WTC11 (cell line): ENCODE measurements at regions not wholly inside any gene's neighbourhood (a gene's known extent, or its start where the extent isn't known, plus 50 kb on each side); places are given as distances from the start of the nearest gene placed in this dataset.

ENCODE experiments used
- ATAC-seq: fragments of 200-7000 bp; cut with Tn5 transposase; 2 replicates; pipeline ENCODE4 v1.10.0; 2021; ENCODE audit warnings: mild to moderate bottlenecking, moderate library complexity
- CTCF ChIA-PET: fragments of 300-600 bp; sonication (Branson Sonifier 250); formaldehyde crosslinking; loops from one replicate; lab custom pipeline; 2021; ENCODE audit warnings: antibody characterized with exemption; lab: Charles Lee
- POLR2A ChIA-PET: fragments of 350-600 bp; sonication (Branson Sonifier 250); formaldehyde crosslinking; loops from one replicate; lab custom pipeline; 2021; ENCODE audit warnings: antibody characterized with exemption; lab: Charles Lee
- DNase-seq: peaks from one replicate; pipeline ENCODE4 v3.0.0; 2021; ENCODE audit warnings: low spot score
- H3K27ac Mint-ChIP-seq: 2 replicates; pipeline ENCODE4 v1.8.0; 2021; ENCODE audit warnings: mixed read lengths
- H3K27me3 Mint-ChIP-seq: 2 replicates; pipeline ENCODE4 v1.8.0; 2021; ENCODE audit warnings: low read depth, mild to moderate bottlenecking, moderate library complexity, mixed read lengths
- H3K36me3 Mint-ChIP-seq: 2 replicates; pipeline ENCODE4 v1.8.0; 2021; ENCODE audit warnings: mixed read lengths
- H3K4me1 Mint-ChIP-seq: 2 replicates; pipeline ENCODE4 v1.8.0; 2022; ENCODE audit warnings: mixed read lengths
- H3K4me3 Mint-ChIP-seq: 2 replicates; pipeline ENCODE4 v1.8.0; 2021; ENCODE audit warnings: mild to moderate bottlenecking, moderate library complexity, mixed read lengths
- H3K9me3 Mint-ChIP-seq: 2 replicates; pipeline ENCODE4 v1.8.0; 2021; ENCODE audit warnings: mixed read lengths
- CREB1 ChIP-seq: sonication (generic); formaldehyde crosslinking; IDR thresholded peaks from 2 replicates; pipeline ENCODE4 v1.8.0; 2023; ENCODE audit warnings: mild to moderate bottlenecking, missing genetic modification reagents
- FOXJ3 ChIP-seq: sonication (generic); formaldehyde crosslinking; IDR thresholded peaks from 2 replicates; pipeline ENCODE4 v1.9.0; 2021; ENCODE audit warnings: missing genetic modification reagents, mild to moderate bottlenecking, borderline replicate concordance
- MAX ChIP-seq: sonication (generic); formaldehyde crosslinking; IDR thresholded peaks from 2 replicates; pipeline ENCODE4 v1.8.0; 2022; ENCODE audit warnings: mild to moderate bottlenecking, missing genetic modification reagents
- MXD4 ChIP-seq: fragments of 250-450 bp; sonication (Bioruptor Pico); IDR thresholded peaks from 2 replicates; pipeline ENCODE4 v1.8.0; 2021; ENCODE audit warnings: mild to moderate bottlenecking, moderate library complexity, borderline replicate concordance
- NR1H2 ChIP-seq: sonication (generic); formaldehyde crosslinking; IDR thresholded peaks from 2 replicates; pipeline ENCODE4 v1.9.0; 2021; ENCODE audit warnings: mild to moderate bottlenecking, moderate library complexity, missing genetic modification reagents
- SMAD3 ChIP-seq: sonication (generic); formaldehyde crosslinking; IDR thresholded peaks from 2 replicates; pipeline ENCODE4 v1.8.0; 2022; ENCODE audit warnings: missing genetic modification reagents, mild to moderate bottlenecking, borderline replicate concordance
- TEAD1 ChIP-seq: sonication (generic); formaldehyde crosslinking; IDR thresholded peaks from 2 replicates; pipeline ENCODE4 v1.8.0; 2022; ENCODE audit warnings: mild to moderate bottlenecking, missing genetic modification reagents
- ZNF138 ChIP-seq: sonication (generic); formaldehyde crosslinking; conservative IDR thresholded peaks from 2 replicates; pipeline ENCODE4 v1.8.1; 2022; ENCODE audit warnings: mild to moderate bottlenecking, moderate library complexity, missing genetic modification reagents
- ZNF281 ChIP-seq: sonication (generic); formaldehyde crosslinking; IDR thresholded peaks from 2 replicates; pipeline ENCODE4 v1.8.0; 2023; ENCODE audit warnings: mild to moderate bottlenecking, missing genetic modification reagents
- TF ChIP-seq, protein P1 (sequence below): fragments of 250-450 bp; sonication (Bioruptor Pico); IDR thresholded peaks from 2 replicates; pipeline ENCODE4 v1.9.0; 2021; ENCODE audit warnings: mild to moderate bottlenecking
- TF ChIP-seq, protein P2 (sequence below): sonication (generic); formaldehyde crosslinking; IDR thresholded peaks from 2 replicates; pipeline ENCODE4 v1.8.1; 2023; ENCODE audit warnings: mild to moderate bottlenecking, missing genetic modification reagents, moderate library complexity
- TF ChIP-seq, protein P3 (sequence below): sonication (generic); formaldehyde crosslinking; IDR thresholded peaks from 2 replicates; pipeline ENCODE4 v1.8.0; 2022; ENCODE audit warnings: mild to moderate bottlenecking, missing genetic modification reagents

- TF ChIP-seq FOXJ3 (no peak), NR1H2 (CRISPR knock-in tag) (no peak), SMAD3 (CRISPR knock-in tag) (no peak), TEAD1 (CRISPR knock-in tag) (no peak)
- TF ChIP-seq, protein P1, sequence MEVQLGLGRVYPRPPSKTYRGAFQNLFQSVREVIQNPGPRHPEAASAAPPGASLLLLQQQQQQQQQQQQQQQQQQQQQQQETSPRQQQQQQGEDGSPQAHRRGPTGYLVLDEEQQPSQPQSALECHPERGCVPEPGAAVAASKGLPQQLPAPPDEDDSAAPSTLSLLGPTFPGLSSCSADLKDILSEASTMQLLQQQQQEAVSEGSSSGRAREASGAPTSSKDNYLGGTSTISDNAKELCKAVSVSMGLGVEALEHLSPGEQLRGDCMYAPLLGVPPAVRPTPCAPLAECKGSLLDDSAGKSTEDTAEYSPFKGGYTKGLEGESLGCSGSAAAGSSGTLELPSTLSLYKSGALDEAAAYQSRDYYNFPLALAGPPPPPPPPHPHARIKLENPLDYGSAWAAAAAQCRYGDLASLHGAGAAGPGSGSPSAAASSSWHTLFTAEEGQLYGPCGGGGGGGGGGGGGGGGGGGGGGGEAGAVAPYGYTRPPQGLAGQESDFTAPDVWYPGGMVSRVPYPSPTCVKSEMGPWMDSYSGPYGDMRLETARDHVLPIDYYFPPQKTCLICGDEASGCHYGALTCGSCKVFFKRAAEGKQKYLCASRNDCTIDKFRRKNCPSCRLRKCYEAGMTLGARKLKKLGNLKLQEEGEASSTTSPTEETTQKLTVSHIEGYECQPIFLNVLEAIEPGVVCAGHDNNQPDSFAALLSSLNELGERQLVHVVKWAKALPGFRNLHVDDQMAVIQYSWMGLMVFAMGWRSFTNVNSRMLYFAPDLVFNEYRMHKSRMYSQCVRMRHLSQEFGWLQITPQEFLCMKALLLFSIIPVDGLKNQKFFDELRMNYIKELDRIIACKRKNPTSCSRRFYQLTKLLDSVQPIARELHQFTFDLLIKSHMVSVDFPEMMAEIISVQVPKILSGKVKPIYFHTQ (CRISPR knock-in tag): no peak
- TF ChIP-seq, protein P2, sequence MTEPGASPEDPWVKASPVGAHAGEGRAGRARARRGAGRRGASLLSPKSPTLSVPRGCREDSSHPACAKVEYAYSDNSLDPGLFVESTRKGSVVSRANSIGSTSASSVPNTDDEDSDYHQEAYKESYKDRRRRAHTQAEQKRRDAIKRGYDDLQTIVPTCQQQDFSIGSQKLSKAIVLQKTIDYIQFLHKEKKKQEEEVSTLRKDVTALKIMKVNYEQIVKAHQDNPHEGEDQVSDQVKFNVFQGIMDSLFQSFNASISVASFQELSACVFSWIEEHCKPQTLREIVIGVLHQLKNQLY (CRISPR knock-in tag): no peak
- H3K9me3 Mint-ChIP-seq: no peaks in the 10 kb centered on the region
- no peak overlapping the region for H3K4me3 Mint-ChIP-seq
- H3K36me3 Mint-ChIP-seq: no peaks in the 10 kb centered on the region
- no peak overlapping the region for H3K27ac Mint-ChIP-seq
- no peak for DNase-seq
- peak; percentile 19; the same call in 1 of the 2 replicates for ATAC-seq
- CTCF ChIA-PET: no interaction called here
- POLR2A ChIA-PET: no interaction called here
- H3K4me1 Mint-ChIP-seq: peaks cover 40% of the 10 kb centered on the region
- no peaks in the 10 kb centered on the region for H3K27me3 Mint-ChIP-seq
These were observed 93.5 kb upstream of the ZNF804B start for GRCh38 chr7:88665892-88666514.

DNA sequence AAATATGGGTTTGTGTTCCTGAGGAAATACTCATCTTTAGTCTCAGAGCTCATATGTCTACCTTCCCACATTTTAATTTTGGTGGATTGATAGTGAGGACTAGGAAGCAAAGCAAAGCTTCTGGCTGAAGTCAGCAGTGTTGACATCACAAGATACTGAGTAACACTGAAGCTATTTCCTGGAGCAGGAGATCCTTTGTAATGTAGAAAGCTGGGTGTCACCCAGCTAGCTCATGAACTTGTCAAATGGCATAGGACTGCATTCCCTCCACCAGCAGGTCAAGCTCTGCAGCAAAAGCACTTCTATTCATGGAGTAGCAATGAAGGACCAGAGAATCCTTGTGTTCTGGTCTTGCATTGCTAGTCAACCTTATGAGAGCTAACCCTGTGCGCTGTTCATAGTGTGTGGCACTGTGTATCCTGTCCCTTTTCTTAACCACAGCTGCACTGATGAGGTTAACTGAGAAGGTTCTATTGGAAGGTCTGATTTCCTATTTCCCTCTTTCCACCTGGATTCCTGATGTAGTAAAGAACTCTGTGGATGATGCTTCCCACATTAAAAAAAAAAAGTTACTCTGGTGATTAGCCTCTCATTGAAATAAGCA lies 94.8 kb upstream of the ZNF804B start:
- peak overlapping the region; percentile 78 for H3K27ac Mint-ChIP-seq
- no peaks in the 10 kb centered on the region for H3K27me3 Mint-ChIP-seq
- H3K4me3 Mint-ChIP-seq: no peak overlapping the region
- ChIA-PET POLR2A (interaction anchor here (0.7 kb wide), 1 partner anchor 31 kb away, joined by 3 read pairs; no protein-coding TSS in a partner anchor), CTCF (interaction anchor here (1.5 kb wide), 1 partner anchor 421 kb away, joined by 7 read pairs; no protein-coding TSS in a partner anchor)
- TF ChIP-seq MAX (CRISPR knock-in tag) (0 out of 2 replicates have a peak, but pooled peaks have one; percentile 28), CREB1 (no peak), ZNF281 (CRISPR knock-in tag) (no peak), ZNF138 (CRISPR knock-in tag) (no peak), TEAD1 (CRISPR knock-in tag) (peak; percentile 81; the same call in 1 of the 2 replicates), MXD4 (CRISPR knock-in tag) (peak; percentile 24; the same call in 1 of the 2 replicates)
- TF ChIP-seq, protein P3, sequence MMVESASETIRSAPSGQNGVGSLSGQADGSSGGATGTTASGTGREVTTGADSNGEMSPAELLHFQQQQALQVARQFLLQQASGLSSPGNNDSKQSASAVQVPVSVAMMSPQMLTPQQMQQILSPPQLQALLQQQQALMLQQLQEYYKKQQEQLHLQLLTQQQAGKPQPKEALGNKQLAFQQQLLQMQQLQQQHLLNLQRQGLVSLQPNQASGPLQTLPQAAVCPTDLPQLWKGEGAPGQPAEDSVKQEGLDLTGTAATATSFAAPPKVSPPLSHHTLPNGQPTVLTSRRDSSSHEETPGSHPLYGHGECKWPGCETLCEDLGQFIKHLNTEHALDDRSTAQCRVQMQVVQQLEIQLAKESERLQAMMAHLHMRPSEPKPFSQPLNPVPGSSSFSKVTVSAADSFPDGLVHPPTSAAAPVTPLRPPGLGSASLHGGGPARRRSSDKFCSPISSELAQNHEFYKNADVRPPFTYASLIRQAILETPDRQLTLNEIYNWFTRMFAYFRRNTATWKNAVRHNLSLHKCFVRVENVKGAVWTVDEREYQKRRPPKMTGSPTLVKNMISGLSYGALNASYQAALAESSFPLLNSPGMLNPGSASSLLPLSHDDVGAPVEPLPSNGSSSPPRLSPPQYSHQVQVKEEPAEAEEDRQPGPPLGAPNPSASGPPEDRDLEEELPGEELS (CRISPR knock-in tag): 0 out of 2 replicates have a peak, but pooled peaks have one; percentile 36
- DNase-seq (peak; percentile 16), ATAC-seq (peak; percentile 99)
- H3K36me3 Mint-ChIP-seq: no peaks in the 10 kb centered on the region
- peaks cover 40% of the 10 kb centered on the region for H3K4me1 Mint-ChIP-seq
- H3K9me3 Mint-ChIP-seq: no peaks in the 10 kb centered on the region
